ENCODE measurements at regions not wholly inside any gene's neighbourhood (a gene's known extent, or its start where the extent isn't known, plus 50 kb on each side); places are given as distances from the start of the nearest gene placed in this dataset.

DNA sequence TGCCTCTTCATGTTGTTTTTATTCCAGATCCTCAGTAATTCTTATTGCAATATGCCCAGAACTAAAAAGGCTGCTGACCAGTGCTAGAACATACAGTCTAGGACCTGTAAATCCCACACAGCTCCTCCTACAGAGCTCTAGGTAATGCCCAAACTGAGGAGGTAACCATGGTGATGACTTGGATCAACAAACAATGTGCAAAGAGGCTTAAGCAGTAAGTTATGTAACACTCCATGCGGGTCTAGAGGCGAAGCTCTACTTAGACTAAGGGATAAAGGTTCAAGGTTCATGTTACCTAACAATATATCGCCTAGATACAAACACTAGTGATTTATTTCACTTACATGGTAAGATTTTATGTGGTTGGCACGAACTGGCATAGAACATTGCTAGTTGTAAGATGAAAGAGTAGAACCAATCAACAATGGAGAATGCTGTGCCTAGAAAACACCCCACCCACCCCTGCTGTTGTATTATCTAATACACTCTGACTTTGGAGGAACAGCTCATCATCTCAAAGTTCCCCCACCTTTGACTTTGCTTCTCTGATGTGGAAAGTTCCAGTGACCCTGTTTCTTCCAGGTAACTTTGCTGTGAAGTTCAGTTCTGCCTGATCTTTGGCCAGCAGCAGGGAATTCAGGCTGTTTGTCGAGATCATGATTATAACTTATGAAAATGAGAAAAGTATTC lies 242.4 kb downstream of the ALDH8A1 start:
- Mint-ChIP-seq H3K36me3 (ENCODE audit: insufficient read depth, unreplicated experiment) (no peaks in the 10 kb centered on the region), H3K27me3 (ENCODE audit: insufficient read depth, unreplicated experiment) (peaks cover 17% of the 10 kb centered on the region), H3K4me3 (ENCODE audit: unreplicated experiment) (no peak overlapping the region), H3K27ac (ENCODE audit: low read depth, unreplicated experiment) (no peak overlapping the region), H3K9me3 (ENCODE audit: unreplicated experiment) (no peaks in the 10 kb centered on the region), H3K4me1 (ENCODE audit: insufficient read depth, unreplicated experiment) (no peaks in the 10 kb centered on the region)
- CTCF ChIA-PET = interaction anchor here (0.5 to 0.6 kb wide), 2 partner anchors 24 to 331 kb away, joined by 3 read pairs; no protein-coding TSS in a partner anchor
- BruUV-seq (replicated peaks) = no TSS peak
- POLR2A ChIA-PET = interaction anchor here (1.0 to 1.6 kb wide), 2 partner anchors 21 to 63 kb away, joined by 4 to 5 read pairs; no protein-coding TSS in a partner anchor
- intact Hi-C loops (cut with micrococcal nuclease) = no loop called here
- TF ChIP-seq CTCF (IDR thresholded peaks at IDR 0.05; ENCODE audit: unreplicated experiment) = no peak
- DNase-seq (ENCODE audit: unreplicated experiment) = peak; percentile 71

GRCh38 chr6:134706806-134707205 lies 243.1 kb downstream of the ALDH8A1 start:
- CTCF ChIA-PET = interaction anchor here (0.5 to 1.3 kb wide), 3 partner anchors 25 to 583 kb away, joined by 3 read pairs; no protein-coding TSS in a partner anchor
- no TSS peak for BruUV-seq (replicated peaks)
- POLR2A ChIA-PET = interaction anchor here (1.0 to 1.6 kb wide), 2 partner anchors 21 to 62 kb away, joined by 4 to 5 read pairs; no protein-coding TSS in a partner anchor
- H3K9me3 Mint-ChIP-seq (ENCODE audit: unreplicated experiment) = no peaks in the 10 kb centered on the region
- no peak for DNase-seq (ENCODE audit: unreplicated experiment)
- H3K36me3 Mint-ChIP-seq (ENCODE audit: insufficient read depth, unreplicated experiment) = no peaks in the 10 kb centered on the region
- intact Hi-C loops (cut with micrococcal nuclease) = no loop called here
- H3K4me1 Mint-ChIP-seq (ENCODE audit: insufficient read depth, unreplicated experiment) = no peaks in the 10 kb centered on the region
- no peak overlapping the region for H3K27ac Mint-ChIP-seq (ENCODE audit: low read depth, unreplicated experiment)
- peaks cover 17% of the 10 kb centered on the region for H3K27me3 Mint-ChIP-seq (ENCODE audit: insufficient read depth, unreplicated experiment)
- H3K4me3 Mint-ChIP-seq (ENCODE audit: unreplicated experiment) = no peak overlapping the region
- TF ChIP-seq CTCF (IDR thresholded peaks at IDR 0.05; ENCODE audit: unreplicated experiment) = no peak

GRCh38 chr6:134706153-134706552 lies 243.7 kb downstream of the ALDH8A1 start:
- intact Hi-C loops (cut with micrococcal nuclease) = no loop called here
- Mint-ChIP-seq H3K9me3 (ENCODE audit: unreplicated experiment) (no peaks in the 10 kb centered on the region), H3K36me3 (ENCODE audit: insufficient read depth, unreplicated experiment) (no peaks in the 10 kb centered on the region), H3K27ac (ENCODE audit: low read depth, unreplicated experiment) (no peak overlapping the region), H3K4me1 (ENCODE audit: insufficient read depth, unreplicated experiment) (no peaks in the 10 kb centered on the region), H3K4me3 (ENCODE audit: unreplicated experiment) (no peak overlapping the region), H3K27me3 (ENCODE audit: insufficient read depth, unreplicated experiment) (peaks cover 17% of the 10 kb centered on the region)
- ChIA-PET POLR2A (interaction anchor here (1.6 kb wide), 1 partner anchor 20 kb away, joined by 4 read pairs; no protein-coding TSS in a partner anchor), CTCF (interaction anchor here (0.6 to 1.3 kb wide), 5 partner anchors 43 to 582 kb away, joined by 3 to 4 read pairs (median 3); no protein-coding TSS in a partner anchor)
- no peak for DNase-seq (ENCODE audit: unreplicated experiment)
- no peak for TF ChIP-seq CTCF (IDR thresholded peaks at IDR 0.05; ENCODE audit: unreplicated experiment)
- no TSS peak for BruUV-seq (replicated peaks)

GRCh38 chr6:134703206-134703605 lies 246.7 kb downstream of the ALDH8A1 start:
- no peak for TF ChIP-seq CTCF (IDR thresholded peaks at IDR 0.05; ENCODE audit: unreplicated experiment)

More at GRCh38 chr6:134703206-134703605, 246.7 kb downstream of the ALDH8A1 start:
- Mint-ChIP-seq H3K36me3 (ENCODE audit: insufficient read depth, unreplicated experiment) (no peaks in the 10 kb centered on the region), H3K4me1 (ENCODE audit: insufficient read depth, unreplicated experiment) (no peaks in the 10 kb centered on the region), H3K27me3 (ENCODE audit: insufficient read depth, unreplicated experiment) (peaks cover 17% of the 10 kb centered on the region), H3K4me3 (ENCODE audit: unreplicated experiment) (no peak overlapping the region), H3K27ac (ENCODE audit: low read depth, unreplicated experiment) (no peak overlapping the region), H3K9me3 (ENCODE audit: unreplicated experiment) (no peaks in the 10 kb centered on the region)
- DNase-seq (ENCODE audit: unreplicated experiment) = no peak
- intact Hi-C loops (cut with micrococcal nuclease) = no loop called here
- POLR2A ChIA-PET = no interaction called here
- CTCF ChIA-PET = interaction anchor here (1.1 kb wide), 1 partner anchor 15 kb away, joined by 4 read pairs; no protein-coding TSS in a partner anchor
- no TSS peak for BruUV-seq (replicated peaks)

Data from MCF 10A (cell line).